ENCODE measurements at regions not wholly inside any gene's neighbourhood (a gene's known extent, or its start where the extent isn't known, plus 50 kb on each side); places are given as distances from the start of the nearest gene placed in this dataset.

- Histone ChIP-seq H3K27ac (ENCODE audit: extremely low read length, insufficient read depth, low read length) (no peak overlapping the region), H3K9ac (ENCODE audit: insufficient read depth, low read depth, low read length) (no peak overlapping the region), H3K79me2 (ENCODE audit: insufficient read depth, low read length) (no peaks in the 10 kb centered on the region), H3K36me3 (replicated peaks in 1 of 2; ENCODE audit: control insufficient read depth in 1 of 2, insufficient read depth in 2 of 2, low read length in 2 of 2) (no peaks in the 10 kb centered on the region), H3K27me3 (ENCODE audit: control insufficient read depth in 1 of 2, insufficient read depth in 2 of 2, low read length in 2 of 2) (peaks cover 0 to 1% of the 10 kb centered on the region in 2 experiments; a peak in 1 of 5 replicates), H4K20me1 (ENCODE audit: insufficient read depth, low read length) (no peaks in the 10 kb centered on the region), H3K4me1 (ENCODE audit: insufficient read depth, low read length) (peaks cover 10% of the 10 kb centered on the region), H2AFZ (ENCODE audit: low read length) (no peak overlapping the region), H3K9me3 (ENCODE audit: low read length) (no peaks in the 10 kb centered on the region; the same call in 1 of the 2 replicates), H3K4me3 (replicated peaks in 1 of 3; ENCODE audit: insufficient read depth in 1 of 3, low read depth in 2 of 3, low read length in 3 of 3) (no peak overlapping the region), H3K4me2 (ENCODE audit: low read depth, low read length) (no peak overlapping the region)
- 6% methylated on average over 5 of the region's 5 CpGs for WGBS (ENCODE audit: low lambda C conversion rate)
- ChIA-PET POLR2A (no interaction called here), CTCF (ENCODE audit: low intra/inter-chr PET ratio, low total read pairs) (no interaction called here)
- in situ Hi-C loops (cut with HindIII; ENCODE audit: extremely low pct_ligation_motif_present, low pct_unique_long_range_greater_than_20kb) (no loop called here), intact Hi-C loops (cut with micrococcal nuclease; ENCODE audit: unreplicated experiment) (no loop called here)
- ATAC-seq (no peak), FAIRE-seq (no peak), DNase-seq (ENCODE audit: low spot score) (no peak)
- no TSS peak for BruUV-seq (replicated peaks)
- TF ChIP-seq ZFP36 (IDR thresholded peaks at IDR 0.05; ENCODE audit: borderline replicate concordance, low read depth, low read length, partially characterized antibody) = no peak
- no peak for TF ChIP-seq FOXA3 (CRISPR knock-in tag; IDR thresholded peaks at IDR 0.05)
- no peak for TF ChIP-seq TCF7 (IDR thresholded peaks at IDR 0.05; ENCODE audit: low read depth)
- TF ChIP-seq ZFP91 (CRISPR knock-in tag; IDR thresholded peaks at IDR 0.05; ENCODE audit: borderline replicate concordance) = no peak
- TF ChIP-seq, protein P1, sequence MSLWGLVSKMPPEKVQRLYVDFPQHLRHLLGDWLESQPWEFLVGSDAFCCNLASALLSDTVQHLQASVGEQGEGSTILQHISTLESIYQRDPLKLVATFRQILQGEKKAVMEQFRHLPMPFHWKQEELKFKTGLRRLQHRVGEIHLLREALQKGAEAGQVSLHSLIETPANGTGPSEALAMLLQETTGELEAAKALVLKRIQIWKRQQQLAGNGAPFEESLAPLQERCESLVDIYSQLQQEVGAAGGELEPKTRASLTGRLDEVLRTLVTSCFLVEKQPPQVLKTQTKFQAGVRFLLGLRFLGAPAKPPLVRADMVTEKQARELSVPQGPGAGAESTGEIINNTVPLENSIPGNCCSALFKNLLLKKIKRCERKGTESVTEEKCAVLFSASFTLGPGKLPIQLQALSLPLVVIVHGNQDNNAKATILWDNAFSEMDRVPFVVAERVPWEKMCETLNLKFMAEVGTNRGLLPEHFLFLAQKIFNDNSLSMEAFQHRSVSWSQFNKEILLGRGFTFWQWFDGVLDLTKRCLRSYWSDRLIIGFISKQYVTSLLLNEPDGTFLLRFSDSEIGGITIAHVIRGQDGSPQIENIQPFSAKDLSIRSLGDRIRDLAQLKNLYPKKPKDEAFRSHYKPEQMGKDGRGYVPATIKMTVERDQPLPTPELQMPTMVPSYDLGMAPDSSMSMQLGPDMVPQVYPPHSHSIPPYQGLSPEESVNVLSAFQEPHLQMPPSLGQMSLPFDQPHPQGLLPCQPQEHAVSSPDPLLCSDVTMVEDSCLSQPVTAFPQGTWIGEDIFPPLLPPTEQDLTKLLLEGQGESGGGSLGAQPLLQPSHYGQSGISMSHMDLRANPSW (CRISPR knock-in tag; IDR thresholded peaks at IDR 0.05; ENCODE audit: borderline replicate concordance) = no peak
- no peak for TF ChIP-seq ZNF407 (CRISPR knock-in tag; IDR thresholded peaks at IDR 0.05; ENCODE audit: not compliant biosample characterization)
- TF ChIP-seq ZNF629 (CRISPR knock-in tag; conservative IDR thresholded peaks at IDR 0.05) = no peak
- TF ChIP-seq HNRNPUL1 (IDR thresholded peaks at IDR 0.05; ENCODE audit: low read depth, low read length) = no peak
- no peak for TF ChIP-seq ELK4 (CRISPR knock-in tag; IDR thresholded peaks at IDR 0.05; ENCODE audit: borderline replicate concordance)
- TF ChIP-seq GZF1 (CRISPR knock-in tag; IDR thresholded peaks at IDR 0.05) = no peak
These were observed 717.3 kb downstream of the MATN1 start for GRCh38 chr1:30005972-30006619.
